Upper lobe of left lung (tissue), 6 donors: ENCODE measurements at regions not wholly inside any gene's neighbourhood (a gene's known extent, or its start where the extent isn't known, plus 50 kb on each side); places are given as distances from the start of the nearest gene placed in this dataset.

ENCODE experiments used
- ATAC-seq, 2 donors: fragments of 200-7000 bp; cut with Tn5 transposase; one replicate each; pipeline ENCODE4 v1.9.1; 2022; ENCODE audit warnings: mild to moderate bottlenecking in 2 of 2, moderate library complexity in 2 of 2; ENCODE audit not compliant: low FRiP score in 2 of 2
- DNase-seq, 2 donors: peaks; one replicate each; pipeline ENCODE4 v3.0.0-alpha.2; 2019 to 2020
- H3K27ac ChIP-seq, 4 donors: fragments of 200-600 bp; sonication (generic); one replicate each; pipeline ENCODE4 v1.5.1; 2016 to 2019
- H3K27me3 ChIP-seq, 4 donors: fragments of 200-600 bp; sonication (generic); one replicate each; pipeline ENCODE4 v1.5.1; 2017 to 2019
- H3K36me3 ChIP-seq, 4 donors: fragments of 200-600 bp; sonication (generic); one replicate each; pipeline ENCODE4 v1.5.1; 2016 to 2019
- H3K4me1 ChIP-seq, 4 donors: fragments of 200-600 bp; sonication (generic); one replicate each; pipeline ENCODE4 v1.5.1; 2018 to 2019
- H3K4me3 ChIP-seq, 4 donors: fragments of 200-600 bp; sonication (generic); one replicate each; pipeline ENCODE4 v1.5.1; 2017 to 2019; ENCODE audit warnings: mild to moderate bottlenecking in 2 of 4, moderate library complexity in 1 of 4
- H3K9me3 ChIP-seq, 4 donors: fragments of 200-600 bp; sonication (generic); one replicate each; pipeline ENCODE4 v1.5.1; 2018 to 2019
- EP300 ChIP-seq, 4 donors: sonication (generic); formaldehyde crosslinking; IDR thresholded peaks; one replicate each; pipeline ENCODE4 v1.5.1; 2017; ENCODE audit warnings: antibody characterized with exemption in 4 of 4, control low read depth in 2 of 4
- POLR2A ChIP-seq, 4 donors: fragments of 450-650 bp; IDR thresholded peaks; one replicate each; pipeline ENCODE4 v1.5.1; 2016 to 2017; ENCODE audit warnings: antibody characterized with exemption in 4 of 4, mild to moderate bottlenecking in 2 of 4
- POLR2AphosphoS5 ChIP-seq, 2 donors: sonication (generic); formaldehyde crosslinking; IDR thresholded peaks; one replicate each; pipeline ENCODE4 v1.5.1; 2017; ENCODE audit warnings: antibody characterized with exemption in 2 of 2
- WGBS, 2 donors: methylation state at CpG; one replicate each; pipeline ENCODE4 v1.1.5; 2017 to 2018; 5-methylcytosine and 5-hydroxymethylcytosine counted together
- TF ChIP-seq, protein P1 (sequence below), 6 experiments: fragments of 450-650 bp in 4 of 6; fragments of 200-600 bp in 2 of 6; sonication (generic) in 2 of 6; IDR thresholded peaks; one replicate each; pipeline ENCODE4 v1.5.1; 2016 to 2019; ENCODE audit warnings: antibody characterized with exemption in 6 of 6
- donor health status: DM: no; HTN: no; CAD: no; lungs with moderate emphysema.
- donor health status: DM: no; HTN: yes; CAD: no; lungs with severe emphysema.

- Histone ChIP-seq H3K27me3 (no peaks in the 10 kb centered on the region), H3K27ac (peak overlapping the region in 1 of 4 donors; percentile 11), H3K4me1 (peaks cover 14 to 35% (median 27%) of the 10 kb centered on the region in 4 donors), H3K9me3 (no peaks in the 10 kb centered on the region), H3K4me3 (no peak overlapping the region), H3K36me3 (no peaks in the 10 kb centered on the region)
- TF ChIP-seq, protein P1, sequence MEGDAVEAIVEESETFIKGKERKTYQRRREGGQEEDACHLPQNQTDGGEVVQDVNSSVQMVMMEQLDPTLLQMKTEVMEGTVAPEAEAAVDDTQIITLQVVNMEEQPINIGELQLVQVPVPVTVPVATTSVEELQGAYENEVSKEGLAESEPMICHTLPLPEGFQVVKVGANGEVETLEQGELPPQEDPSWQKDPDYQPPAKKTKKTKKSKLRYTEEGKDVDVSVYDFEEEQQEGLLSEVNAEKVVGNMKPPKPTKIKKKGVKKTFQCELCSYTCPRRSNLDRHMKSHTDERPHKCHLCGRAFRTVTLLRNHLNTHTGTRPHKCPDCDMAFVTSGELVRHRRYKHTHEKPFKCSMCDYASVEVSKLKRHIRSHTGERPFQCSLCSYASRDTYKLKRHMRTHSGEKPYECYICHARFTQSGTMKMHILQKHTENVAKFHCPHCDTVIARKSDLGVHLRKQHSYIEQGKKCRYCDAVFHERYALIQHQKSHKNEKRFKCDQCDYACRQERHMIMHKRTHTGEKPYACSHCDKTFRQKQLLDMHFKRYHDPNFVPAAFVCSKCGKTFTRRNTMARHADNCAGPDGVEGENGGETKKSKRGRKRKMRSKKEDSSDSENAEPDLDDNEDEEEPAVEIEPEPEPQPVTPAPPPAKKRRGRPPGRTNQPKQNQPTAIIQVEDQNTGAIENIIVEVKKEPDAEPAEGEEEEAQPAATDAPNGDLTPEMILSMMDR (IDR thresholded peaks at IDR 0.05) = no peak
- TF ChIP-seq POLR2A (IDR thresholded peaks at IDR 0.05) (no peak), POLR2AphosphoS5 (IDR thresholded peaks at IDR 0.05) (no peak), EP300 (IDR thresholded peaks at IDR 0.05) (no peak)
- ATAC-seq (no peak), DNase-seq (no peak)
- 83 to 90% methylated on average over 5 of the region's 5 CpGs for WGBS, 2 donors
Observed at GRCh38 chr14:89613260-89614008, 196.4 kb upstream of the FOXN3 start.

DNA sequence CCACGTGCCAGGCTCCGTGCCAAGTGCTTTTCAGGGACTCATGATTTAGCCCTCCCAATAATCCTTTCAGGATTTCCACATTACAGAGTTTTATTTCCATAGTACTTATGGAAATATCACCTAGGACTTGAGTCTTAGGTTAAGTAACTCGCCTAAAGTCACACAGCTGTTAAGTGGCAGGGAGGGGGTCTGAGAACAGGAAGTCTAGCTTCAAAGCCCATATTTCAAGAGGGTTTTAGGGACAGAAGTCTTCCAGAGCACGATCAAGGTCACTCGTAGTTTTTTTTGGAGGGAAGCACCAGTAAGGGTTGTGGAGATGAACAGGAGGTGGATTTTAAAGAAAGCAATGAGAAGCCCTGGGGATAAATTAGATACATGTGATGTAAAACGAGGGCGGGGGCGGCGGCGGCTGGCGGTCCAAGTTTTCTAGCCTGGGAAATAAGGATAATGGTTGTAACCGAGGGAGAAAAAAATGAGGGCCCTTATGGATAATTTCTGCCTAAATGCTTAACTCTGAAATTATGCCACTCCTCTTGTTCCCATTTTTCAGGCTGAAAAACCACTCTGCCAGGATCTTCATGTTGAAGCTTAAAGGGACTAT lies 192.6 kb upstream of the FOXN3 start:
- H3K27me3 ChIP-seq = no peaks in the 10 kb centered on the region
- H3K9me3 ChIP-seq = peaks cover 0 to 5% (median 3%) of the 10 kb centered on the region in 4 donors
- no peak overlapping the region for H3K4me3 ChIP-seq
- H3K27ac ChIP-seq = no peak overlapping the region
- no peaks in the 10 kb centered on the region for H3K36me3 ChIP-seq
- WGBS, 2 donors = 84 to 85% methylated on average over 12 of the region's 12 CpGs
- H3K4me1 ChIP-seq = peaks cover 0 to 9% (median 4%) of the 10 kb centered on the region in 4 donors
- DNase-seq (peak in 1 of 2 donors; percentile 77), ATAC-seq (no peak)
- TF ChIP-seq EP300 (IDR thresholded peaks at IDR 0.05) (no peak), POLR2AphosphoS5 (IDR thresholded peaks at IDR 0.05) (no peak), POLR2A (IDR thresholded peaks at IDR 0.05) (no peak)
- TF ChIP-seq, protein P1 (IDR thresholded peaks at IDR 0.05) = no peak

DNA sequence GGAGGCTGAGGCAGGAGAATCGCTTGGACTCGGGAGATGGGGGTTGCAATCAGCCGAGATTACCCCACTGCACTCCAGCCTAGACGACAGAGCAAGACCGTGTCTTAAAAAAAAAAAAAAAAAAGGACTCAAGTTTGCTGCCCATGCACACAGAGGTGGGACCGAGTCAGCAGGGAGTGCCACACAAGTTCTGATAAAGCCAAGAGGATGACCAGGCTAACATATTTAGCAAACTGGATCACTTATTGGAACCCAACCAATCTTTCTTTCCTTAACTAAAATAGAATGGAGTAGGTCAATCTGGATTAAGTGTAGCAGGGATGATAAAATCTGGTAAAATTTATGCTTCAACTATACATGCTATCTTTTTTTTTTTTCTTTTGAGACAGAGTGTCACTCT lies 190.4 kb upstream of the FOXN3 start:
- 83 to 94% methylated on average over 6 of the region's 6 CpGs for WGBS, 2 donors
- no peaks in the 10 kb centered on the region for H3K36me3 ChIP-seq
- H3K27ac ChIP-seq = no peak overlapping the region
- no peak for TF ChIP-seq POLR2A (IDR thresholded peaks at IDR 0.05)
- TF ChIP-seq POLR2AphosphoS5 (IDR thresholded peaks at IDR 0.05) = no peak
- TF ChIP-seq EP300 (IDR thresholded peaks at IDR 0.05) = no peak
- TF ChIP-seq, protein P1 (IDR thresholded peaks at IDR 0.05) = no peak
- H3K4me3 ChIP-seq = no peak overlapping the region
- no peaks in the 10 kb centered on the region for H3K27me3 ChIP-seq
- H3K4me1 ChIP-seq = peaks cover 0 to 5% (median 0%) of the 10 kb centered on the region in 4 donors
- peaks cover 0 to 5% (median 3%) of the 10 kb centered on the region in 4 donors for H3K9me3 ChIP-seq
- DNase-seq (no peak), ATAC-seq (no peak)

GRCh38 chr14:89603938-89604480 lies 187.0 kb upstream of the FOXN3 start:
- peak in 1 of 2 donors; percentile 45 for DNase-seq
- TF ChIP-seq POLR2AphosphoS5 (IDR thresholded peaks at IDR 0.05) (no peak), POLR2A (IDR thresholded peaks at IDR 0.05) (no peak), EP300 (IDR thresholded peaks at IDR 0.05) (no peak)
- TF ChIP-seq, protein P1 (IDR thresholded peaks at IDR 0.05) = no peak
- Histone ChIP-seq H3K9me3 (peaks cover 4 to 17% (median 10%) of the 10 kb centered on the region in 4 donors), H3K27me3 (no peaks in the 10 kb centered on the region), H3K36me3 (no peaks in the 10 kb centered on the region), H3K4me3 (no peak overlapping the region), H3K4me1 (peaks cover 0 to 9% (median 3%) of the 10 kb centered on the region in 4 donors), H3K27ac (peak overlapping the region in 1 of 4 donors; percentile 17)
- ATAC-seq = no peak
- WGBS, 2 donors = 49 to 58% methylated on average over 10 of the region's 10 CpGs
